Fibroblast of skin of back (primary cell): ENCODE measurements at regions not wholly inside any gene's neighbourhood (a gene's known extent, or its start where the extent isn't known, plus 50 kb on each side); places are given as distances from the start of the nearest gene placed in this dataset.

Experiments
- DNase-seq: peaks from one replicate; pipeline ENCODE4 v3.0.0-alpha.2; 2013

DNA sequence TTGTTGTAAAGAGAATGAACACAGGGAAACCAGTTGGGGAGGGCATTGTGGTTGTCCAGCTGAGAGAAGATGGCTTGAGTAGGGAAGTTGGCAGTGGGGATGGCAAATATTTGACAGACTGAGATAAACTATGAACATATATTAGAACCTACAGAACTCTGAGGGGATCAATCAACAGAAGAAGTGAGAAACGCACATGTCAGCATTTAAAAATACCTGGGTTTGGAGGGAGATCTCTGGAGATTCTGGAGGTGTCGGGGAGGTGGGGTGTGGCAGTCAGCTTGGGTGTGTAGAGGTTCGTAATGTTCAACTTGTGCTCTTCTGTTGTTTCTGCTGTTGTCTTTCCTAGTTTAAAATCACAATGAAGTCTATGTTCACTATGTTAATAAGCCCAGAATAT is 517.8 kb downstream of the AACS start:
- DNase-seq, result no peak

DNA sequence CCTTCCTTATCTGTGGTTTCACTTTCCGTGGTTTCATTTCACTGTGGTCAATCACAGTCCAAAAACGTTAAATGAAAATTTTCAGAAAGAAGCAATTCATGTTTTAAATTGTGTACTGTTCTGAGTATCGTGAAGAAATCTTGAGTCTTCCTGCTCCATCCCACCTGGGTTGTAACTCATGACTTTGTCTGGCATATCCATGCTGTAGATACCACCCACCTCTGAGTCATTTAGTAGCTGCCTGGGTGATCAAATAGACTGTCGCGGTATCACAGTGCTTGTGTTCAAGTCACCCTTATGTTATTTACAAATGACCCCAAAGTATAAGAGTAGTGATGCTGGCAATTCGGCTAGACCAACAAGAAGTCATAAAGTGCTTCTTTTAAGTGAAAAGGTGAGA is 521.2 kb downstream of the AACS start:
- no peak for DNase-seq

DNA sequence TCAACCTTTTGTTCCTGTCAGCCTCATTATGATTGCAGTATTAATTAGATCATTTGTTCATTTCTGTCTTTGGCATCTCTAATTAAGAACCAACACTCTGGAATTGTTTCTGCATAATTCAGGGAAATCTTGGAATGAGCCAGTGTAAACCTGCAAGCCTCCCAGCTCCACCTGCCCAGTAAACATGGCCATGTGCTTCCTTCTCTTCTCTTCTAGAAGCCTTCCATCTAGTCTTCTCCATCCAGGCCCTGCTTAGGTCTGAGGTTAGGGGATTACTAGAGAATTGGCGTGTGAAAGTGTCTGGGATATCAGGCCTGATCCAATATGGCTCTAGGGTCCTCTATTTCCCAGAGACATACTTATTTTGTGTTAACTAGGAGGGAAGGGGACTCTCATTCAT is 528.0 kb downstream of the AACS start:
- no peak for DNase-seq

DNA sequence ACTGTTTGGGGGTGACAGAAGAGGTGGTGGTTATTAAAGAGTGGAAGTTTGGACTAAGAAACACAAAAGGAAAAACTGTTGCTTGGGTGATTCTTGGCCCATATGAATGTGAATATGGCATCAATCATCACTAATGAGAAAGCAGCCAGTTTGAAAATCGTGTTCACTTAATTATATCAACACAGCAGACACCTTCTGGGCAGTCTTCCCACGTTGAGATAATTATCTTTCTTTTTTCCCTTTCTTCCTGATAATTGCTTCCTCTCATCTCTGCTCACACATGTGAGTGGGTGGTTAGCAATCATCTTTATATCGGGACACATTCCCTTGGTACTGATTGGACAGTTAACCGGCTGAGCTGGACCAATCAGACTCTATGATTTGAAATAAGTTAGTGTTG is 539.7 kb downstream of the AACS start:
- no peak for DNase-seq

DNA sequence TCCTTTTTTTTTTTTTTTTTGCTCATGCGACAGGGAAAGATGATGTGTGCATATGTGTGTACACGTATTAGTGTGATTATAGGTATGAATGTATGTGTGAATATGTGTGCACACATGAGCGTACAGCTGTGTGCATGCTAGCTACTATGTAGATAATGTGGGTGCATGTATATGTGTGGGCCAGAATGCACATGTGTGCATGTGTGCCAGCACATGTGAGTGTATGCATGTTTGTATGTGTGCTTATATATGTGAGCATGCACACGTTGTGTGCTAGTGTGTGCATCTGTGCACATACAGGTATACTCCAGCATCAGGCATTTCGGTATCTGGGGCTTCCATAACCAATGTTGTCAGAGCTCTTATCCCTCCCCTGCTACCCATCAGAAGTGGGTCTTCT is 541.1 kb downstream of the AACS start:
- no peak for DNase-seq

DNA sequence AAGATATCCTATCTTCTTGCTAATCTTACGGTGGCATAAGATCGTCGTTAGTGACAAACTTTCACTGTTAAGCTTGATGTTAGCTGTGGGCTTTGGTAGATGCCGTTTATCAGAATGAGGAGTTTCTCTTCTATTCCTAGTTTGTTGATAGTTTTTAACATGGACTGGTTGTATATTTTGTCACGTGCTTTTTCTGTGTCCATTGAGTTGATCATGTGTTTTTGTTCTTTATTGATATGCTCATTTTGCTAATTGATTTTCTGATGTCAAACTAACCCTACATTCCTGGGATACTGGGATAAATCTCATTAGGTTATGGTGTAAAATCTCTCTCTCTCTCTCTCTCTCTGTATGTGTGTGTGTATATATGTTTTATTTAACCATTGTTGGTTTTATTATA is 545.1 kb downstream of the AACS start:
- no peak for DNase-seq

DNA sequence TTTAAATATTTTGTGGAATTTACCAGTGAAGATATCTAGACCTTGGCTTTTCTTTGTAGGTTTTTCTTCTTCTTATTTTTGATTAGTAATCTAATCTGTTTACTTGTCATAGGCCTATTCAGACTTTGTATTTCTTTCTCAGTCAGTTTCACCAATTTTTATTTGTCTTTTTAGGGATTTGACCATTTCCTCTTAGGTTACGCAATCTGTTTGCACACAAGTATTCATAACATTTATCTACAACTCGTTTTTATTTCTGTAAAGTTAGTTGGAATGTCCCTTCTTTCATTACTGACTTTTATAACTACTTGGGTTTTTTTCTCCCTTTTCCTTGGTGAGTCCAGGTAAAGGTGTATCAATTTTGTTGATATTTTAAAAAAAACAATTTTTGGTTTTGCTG is 545.7 kb downstream of the AACS start:
- DNase-seq, result no peak

DNA sequence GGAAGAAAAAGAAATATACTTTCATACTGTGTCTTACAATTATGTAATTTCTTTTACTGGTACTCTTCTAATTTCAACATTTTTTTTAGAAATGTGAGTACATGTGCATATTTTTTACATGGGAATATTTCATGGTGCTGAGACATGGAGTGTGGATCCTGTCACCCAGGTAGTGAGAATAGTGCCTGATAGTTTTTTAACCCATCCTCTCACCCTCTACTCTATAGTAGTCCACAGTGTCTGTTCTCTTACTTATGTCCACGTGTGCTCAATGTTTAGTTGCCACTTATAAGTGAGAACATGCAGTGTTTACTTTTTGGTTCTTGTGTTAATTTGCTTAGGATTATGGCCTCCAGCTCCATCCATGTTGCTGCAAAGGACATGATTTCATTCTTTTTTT is 548.8 kb downstream of the AACS start:
- DNase-seq, result no peak

DNA sequence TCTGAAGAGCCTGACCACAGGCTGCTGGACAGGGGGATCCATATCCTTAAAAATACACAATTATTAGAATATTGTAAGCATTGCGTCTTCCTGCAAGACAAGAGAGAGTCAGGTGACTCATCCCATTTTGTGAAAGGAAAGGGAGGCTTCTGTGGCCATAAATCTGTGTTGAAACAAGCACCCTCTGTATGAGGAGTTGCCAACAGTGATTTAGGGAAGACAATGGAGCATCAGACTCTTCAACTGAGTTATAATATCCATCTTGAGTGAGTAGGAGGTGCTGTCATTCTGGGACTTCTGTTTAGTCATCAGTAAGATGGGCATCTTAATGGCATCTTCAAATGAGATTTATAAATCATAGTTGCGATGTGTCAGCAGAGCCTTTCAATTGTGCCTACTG is 554.5 kb downstream of the AACS start:
- no peak for DNase-seq

DNA sequence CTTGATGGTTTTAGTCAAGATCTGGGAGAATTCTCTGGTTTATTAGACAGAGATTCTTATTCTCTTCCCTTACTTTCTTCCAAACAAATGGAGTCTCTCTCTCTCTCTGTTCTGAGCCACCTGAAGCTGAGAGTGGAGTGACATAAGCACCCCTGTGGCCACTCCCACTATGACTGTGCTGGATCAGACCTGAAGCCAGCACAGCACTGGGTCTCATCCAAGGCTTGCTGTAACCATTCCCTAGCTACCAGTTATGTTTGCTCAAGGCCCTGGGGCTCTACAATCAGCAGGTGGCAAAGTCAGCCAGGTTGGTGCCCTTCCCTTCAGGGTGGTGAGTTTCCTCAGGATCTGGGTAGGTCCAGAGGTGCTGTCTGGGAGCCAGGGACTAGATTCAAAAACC is 568.5 kb downstream of the AACS start:
- DNase-seq, result no peak

DNA sequence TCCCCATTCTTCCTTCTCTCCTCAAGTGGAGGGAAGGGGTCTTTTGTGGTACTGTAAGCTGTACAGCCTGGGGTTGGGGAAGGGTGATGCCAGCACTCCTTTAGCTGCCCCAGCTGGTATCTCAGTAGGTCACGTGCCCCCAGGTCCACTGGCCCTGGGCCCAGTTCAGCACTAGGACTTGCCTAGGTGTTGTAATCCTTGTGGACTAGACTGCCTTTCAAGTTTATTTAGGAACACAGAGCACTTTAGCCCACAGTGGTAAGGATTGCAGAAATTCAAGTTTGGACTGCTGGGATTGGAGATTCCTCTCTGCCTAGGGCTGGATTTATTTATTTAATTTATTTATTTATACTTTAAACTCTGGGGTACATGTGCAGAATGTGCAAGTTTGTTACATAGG is 569.6 kb downstream of the AACS start:
- DNase-seq, result no peak

DNA sequence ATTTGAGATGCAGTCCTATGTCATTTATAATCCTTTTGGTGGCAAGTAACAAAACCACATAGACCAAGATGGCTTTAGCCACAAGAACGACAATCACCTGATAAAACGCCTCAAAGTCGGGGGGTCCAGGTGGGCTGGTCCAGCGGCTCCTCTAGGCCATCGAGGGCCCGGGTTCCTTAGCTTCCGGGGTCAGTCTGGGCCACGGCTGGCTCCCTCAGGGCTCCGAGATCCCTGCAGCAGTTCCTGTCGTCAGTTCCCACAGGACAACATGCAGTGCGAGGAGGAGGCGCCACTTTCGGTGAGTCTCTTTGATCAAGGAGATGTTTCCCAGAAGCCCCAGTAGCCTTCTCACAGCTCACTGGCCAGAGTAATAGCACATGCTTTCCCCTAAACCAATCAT is 574.6 kb downstream of the AACS start:
- DNase-seq, result no peak

DNA sequence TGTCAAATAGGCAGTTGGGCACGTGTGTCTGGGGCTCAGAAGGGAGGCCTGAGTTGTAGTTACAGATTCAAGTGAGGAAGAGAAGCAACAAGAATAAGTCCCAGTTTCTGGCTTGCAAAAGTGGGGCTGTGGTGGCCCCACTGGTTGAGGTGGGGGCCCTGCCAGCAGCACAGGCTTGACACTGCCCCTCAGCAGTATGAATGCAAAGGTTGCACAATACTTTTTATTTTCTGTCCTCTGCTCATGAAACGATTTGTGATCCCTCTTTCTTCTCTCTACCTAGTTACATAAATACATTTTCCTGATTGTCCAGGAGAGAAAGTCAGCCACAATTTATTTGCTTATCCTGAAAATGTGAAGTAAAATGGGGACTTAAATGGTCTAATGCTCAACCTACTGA is 577.8 kb downstream of the AACS start:
- DNase-seq, result no peak

DNA sequence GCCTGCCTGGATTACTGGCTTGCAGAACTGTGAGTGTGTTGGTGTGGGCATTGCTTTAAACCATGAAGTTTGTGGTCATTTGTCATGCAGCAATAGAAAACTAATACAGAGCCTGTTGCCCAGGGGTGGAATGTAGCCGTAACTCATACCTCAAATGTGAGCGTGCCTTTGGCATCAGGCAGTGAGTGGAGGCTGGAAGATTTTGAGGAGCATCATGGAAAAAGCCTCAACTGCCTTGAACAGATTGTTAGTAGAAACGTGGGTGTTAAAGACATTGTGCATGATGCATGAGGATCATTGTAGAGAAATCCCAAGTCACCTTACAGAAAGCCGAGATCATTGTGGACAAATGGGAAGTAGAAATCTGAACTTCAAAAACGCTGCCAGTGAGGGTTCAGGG is 580.5 kb downstream of the AACS start:
- DNase-seq, result no peak

DNA sequence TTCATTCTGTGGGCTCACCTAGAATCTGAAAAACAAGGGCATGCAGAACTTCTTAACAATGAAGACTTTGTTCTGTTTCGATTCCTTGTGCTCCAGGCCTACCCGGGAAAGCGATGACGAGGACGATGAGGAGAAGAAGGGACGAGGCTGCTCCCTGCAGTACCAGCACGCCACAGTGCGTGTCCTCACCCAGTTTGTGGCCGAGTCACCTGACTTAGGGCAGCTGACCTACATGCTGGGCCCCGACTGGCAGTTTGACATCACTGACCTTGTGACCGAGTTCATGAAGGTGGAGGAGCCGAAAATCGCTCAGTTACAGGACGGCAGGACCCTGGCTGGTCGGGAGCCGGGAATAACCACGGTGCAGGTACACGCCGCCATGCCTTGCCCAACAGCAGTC is 585.4 kb downstream of the AACS start:
- no peak for DNase-seq

DNA sequence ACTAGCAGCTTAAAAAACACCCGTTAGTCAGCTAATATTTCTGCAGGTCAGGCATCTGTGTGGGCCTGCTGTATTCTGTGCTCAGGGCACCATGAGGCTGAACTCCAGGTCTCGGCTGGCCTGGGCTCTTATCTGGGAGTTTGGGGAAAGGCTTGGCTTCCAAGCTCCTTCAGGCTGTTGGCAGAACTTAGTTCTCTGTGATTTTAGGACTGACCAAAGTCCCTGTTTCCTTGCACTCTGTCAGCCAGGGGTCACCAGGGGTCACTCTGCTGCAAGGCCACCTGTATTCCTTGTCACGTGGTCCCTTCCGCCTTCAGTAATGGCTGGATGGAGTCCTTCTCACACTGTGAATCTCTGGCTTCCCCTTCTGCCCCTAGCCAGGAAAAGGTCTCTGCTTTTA is 586.4 kb downstream of the AACS start:
- DNase-seq, result no peak

DNA sequence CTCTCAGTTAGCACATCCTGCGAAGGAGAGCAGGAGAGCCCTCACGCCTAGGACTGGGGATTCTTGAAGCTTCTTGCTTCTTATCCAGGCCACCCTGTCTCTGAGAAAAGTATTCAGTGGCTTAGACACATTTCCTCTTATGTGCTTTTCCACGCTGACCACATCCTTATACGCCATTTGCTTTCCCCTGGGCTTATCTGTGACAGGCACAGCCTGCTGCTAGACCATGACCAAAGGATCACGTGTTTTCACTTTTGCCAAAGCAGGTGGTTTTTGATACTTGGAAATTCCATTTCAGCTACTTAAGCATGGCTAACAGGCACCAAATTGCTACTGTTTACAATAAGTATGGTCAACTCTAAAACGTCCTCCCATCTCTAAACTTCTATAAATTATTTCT is 587.4 kb downstream of the AACS start:
- DNase-seq, result no peak

DNA sequence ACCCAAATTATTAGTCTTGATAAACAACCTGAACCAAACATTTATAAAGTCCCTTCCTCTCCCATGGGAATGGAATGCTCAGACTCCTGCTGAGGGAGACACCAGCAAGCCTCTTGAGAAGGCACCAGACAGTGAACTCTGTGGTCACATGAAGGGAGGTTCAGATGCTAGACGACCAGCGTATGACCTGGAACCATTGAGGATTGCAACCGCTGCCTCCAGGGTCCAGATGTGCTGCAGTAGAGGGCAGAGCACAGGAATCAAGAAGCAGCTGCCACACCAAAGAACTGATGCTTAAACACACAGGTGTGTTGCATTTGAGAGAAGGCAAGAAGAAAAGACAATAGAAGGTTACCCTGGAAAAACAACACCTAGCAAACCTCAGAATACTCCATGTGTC is 592.4 kb downstream of the AACS start:
- DNase-seq, result no peak

DNA sequence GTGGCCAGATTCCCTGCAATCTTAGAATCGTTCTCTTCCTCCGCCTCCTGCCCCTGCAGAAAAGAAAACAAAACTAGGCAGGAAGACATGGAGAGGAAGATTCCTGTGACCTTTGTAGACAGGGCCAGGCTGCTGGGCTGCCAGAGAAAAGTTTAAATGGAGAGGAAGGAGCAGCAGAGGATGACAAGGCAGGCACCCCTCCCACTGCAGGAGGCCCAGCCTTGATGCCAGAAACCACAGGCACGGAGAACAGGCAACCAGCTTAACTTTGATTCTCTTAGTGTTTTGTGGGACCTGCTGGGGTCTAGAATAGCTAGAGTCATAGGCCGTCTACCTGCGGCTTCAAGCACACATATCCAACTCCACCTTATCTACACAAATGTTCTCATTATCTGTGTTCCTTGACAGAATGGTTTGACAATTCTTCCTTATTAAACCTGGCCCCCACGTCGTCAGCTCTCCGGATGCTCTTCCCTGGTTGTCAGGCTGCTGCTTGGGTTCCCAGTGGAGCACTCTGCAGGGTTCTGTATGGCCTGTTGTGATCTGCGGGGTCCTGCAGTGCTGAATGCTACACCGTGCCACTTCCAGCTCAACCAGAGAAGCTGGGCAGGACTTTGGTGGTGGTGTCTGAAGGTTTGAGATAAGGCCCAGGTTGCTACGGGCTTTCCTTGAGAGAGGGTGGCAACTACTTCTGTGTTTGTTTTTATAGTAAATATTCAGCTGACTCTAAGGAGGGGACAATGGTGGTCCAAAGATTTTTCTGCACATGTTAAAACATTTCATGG is 609.5 kb downstream of the AACS start:
- no peak for DNase-seq

DNA sequence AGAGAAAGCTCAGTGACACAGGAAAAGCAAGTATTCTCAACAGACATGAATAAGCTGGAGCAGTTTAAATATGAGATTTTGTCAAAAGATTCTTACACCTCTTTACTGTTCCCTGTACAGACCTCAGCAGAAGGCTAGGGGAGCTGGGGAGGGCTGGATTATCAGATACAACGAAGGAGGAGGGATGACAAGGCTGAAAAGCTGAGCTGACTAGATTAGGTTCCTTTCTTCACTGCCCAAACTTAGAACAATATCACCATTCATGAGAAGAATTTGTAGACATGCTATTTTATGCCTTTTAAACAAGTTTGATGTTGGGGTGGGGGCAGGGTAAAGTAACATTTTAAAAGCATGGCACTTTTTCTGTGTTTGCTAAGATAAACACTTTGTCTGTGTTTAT is 611.1 kb downstream of the AACS start:
- no peak for DNase-seq

DNA sequence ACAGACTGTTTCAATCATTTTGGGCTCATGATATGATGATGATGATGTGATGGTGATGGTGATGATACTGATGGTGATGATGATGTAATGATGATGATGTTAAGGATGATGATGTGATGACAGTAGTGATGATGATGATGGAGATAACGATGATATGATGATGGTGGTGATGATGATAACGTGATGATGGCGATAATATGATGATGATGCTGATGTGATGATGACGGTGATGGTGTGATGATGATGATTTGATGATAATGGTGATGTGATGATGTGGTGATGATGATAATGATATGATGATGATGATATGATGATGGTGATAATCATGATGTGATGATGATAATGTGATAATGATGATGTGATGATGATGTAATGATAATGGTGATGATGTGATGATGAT is 612.6 kb downstream of the AACS start:
- DNase-seq, result no peak

DNA sequence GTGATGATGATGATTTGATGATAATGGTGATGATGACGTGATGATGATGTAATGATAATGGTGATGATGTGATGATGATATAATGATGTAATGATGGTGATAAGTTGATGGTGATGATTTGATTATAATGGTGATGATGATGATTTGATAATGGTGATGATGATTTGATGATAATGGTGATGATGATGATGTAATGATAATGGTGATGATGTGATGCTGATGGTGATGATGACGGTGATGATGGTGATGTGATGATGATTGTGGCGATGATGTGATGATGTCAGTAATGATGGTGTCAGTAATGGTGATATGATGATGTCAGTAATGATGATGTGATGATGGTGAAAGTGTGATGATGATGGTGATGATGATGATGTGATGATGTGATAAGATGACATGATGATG is 613.4 kb downstream of the AACS start:
- no peak for DNase-seq

DNA sequence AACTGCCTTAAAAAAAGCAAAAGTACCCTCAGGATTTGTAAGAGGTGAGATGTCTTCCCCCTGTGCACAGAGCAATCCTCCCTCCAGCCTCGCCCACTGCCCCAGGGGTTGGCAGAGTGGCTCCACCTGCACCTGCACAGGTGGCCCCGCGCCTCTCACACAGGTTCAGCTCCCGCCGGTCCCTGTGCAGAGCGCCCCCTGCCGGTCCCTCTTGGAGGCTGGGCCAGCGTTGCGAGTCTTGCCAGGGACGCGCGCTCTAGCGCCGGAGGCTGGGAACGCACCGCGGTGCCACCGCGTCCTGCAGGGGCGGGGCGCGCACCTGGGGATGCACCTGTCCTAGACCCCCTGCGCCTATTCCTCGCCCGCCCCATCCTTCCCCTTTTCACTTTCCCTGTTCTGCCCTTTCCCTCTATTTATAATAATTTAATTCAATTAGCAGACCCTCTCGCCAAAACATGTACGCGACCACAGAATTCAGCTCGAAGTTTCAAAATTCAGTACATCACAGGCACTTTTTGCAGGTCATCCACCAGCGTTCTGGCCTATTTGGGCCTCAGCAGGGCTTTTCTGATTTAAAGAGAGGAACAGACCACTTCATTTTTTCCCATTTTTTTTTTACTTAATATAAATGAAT is 618.6 kb downstream of the AACS start:
- DNase-seq, result no peak

DNA sequence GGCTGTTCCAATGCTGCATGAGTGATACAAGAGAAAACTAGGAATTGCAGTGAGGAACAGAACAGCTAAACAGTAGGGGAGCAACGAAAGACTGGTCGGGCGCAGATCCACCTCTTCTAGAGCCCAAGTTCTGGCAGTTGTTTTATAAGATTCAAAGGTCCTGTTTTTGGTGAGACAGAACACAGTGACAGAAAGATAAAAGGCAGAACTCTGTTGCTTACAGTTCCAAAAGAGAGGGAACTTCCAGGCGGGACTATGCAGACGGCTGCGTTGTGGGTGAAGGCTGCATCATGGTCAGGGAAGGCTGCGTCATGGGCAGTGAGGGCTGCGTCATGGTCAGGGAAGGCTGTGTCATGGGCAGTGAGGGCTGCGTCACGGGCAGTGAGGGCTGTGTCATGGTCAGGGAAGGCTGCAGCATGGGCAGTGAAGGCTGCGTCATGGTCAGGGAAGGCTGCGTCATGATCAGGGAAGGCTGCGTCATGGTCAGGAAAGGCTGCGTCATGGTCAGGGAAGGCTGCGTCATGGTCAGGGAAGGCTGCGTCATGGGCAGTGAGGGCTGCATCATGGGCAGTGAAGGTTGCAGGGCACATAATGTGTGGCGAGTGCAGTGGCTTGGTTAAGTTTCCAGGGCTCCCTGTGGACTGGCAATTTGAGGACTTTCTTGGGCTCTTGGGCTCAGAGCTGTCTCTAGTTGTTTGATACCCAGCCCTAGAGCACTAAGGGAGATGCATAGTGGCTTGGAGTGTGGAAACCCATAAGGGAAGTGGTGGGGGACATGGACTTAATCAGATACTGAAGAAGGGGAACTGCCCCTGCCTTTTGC is 619.9 kb downstream of the AACS start:
- DNase-seq, result no peak
